HG03439 (cell line): ENCODE measurements at regions not wholly inside any gene's neighbourhood (a gene's known extent, or its start where the extent isn't known, plus 50 kb on each side); places are given as distances from the start of the nearest gene placed in this dataset.
"Not testable (repeated sequence)": the region's sequence is repeated elsewhere in the genome, so short reads cannot be mapped to it uniquely, and the experiment has no call there.

Experiments used
- ATAC-seq: cut with Tn5 transposase; IDR thresholded peaks from one replicate; pipeline ENCODE4 v1.9.1; 2021; ENCODE audit warnings: mild to moderate bottlenecking, moderate library complexity; ENCODE audit not compliant: unreplicated experiment

DNA sequence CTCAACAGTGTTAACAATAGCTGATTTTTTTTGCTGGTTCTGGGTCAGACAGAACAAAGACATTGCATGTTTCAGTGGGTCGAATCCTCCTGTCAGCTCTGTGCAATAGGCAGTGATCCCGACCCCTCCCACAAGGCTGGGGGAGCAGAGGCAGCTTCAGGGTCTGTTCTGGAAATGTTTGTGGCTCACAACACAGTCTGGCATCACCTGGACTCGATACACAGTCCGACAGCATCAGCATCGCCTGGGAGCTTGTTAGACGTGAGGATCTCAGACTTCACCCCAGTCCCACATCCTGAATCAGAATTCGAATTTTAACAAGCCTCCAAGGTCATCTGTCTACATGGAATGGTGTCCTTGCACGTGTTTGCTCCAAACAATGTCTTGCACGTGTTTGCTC lies 384.7 kb downstream of the IRX2 start:
- ATAC-seq: no peak

DNA sequence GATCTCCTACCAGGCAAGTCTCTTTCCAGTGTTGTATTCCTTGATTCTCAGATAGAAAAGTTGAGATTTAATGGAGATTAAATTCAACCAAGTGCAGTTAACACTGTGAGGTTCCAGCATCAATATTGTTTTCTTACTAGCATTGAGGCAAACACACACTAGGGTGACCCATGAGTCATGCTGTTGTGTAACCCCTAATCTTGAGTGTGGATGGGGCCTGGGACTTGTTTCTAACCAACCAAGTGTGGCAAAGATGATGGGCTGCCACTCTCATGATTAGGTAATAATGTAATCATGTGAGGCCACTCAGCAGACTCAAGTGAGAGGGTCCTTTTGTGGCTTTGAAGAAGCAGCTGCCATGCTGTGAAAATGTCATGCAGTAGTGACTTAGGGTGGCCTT lies 394.2 kb downstream of the IRX2 start:
- ATAC-seq: no peak

DNA sequence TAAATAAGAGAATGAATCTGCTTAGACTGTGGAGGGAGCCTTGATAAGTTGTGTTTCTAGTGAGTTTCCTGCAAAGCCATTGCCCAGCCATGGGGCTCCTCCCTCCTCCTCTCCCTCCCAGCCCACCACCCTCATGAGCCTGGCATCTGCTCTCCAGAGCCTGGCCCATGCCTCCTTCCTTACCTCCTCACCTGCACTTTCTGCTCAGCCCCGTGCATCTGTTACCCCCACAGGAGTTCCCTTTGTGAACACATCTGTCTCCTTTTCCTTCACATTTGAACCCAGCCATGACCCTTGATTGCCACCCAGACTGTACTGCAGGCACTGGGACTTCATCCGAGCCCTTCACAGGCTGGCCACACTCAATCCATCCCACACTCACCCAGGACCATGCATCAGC lies 395.6 kb downstream of the IRX2 start:
- no peak for ATAC-seq

DNA sequence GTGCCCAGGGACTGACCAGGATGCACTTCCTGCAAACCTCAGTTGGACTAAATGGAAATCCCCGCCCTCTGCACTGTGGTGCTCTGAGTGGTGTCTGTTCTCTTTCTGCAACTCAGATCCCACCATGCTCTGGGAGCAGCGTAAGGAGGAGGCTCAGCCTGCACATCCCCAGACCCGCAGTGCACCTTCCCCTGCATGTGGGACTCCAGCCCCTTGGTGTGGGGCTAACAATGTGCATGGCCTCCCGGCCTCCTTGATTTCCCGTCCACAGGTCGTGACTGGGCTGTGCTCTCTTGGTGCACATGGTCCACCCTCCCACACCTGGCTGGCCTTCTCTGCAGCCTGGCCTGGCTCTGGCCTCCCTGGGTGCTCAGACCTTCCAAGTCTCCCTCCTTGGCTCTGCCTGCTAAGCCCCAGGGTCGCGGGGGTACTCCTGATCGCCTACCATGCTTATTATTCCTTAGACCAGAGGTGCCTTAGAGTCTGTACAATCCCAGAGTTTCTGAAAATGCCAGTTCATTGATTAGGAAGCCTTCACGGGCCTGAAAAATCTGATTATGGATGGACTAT lies 397.5 kb downstream of the IRX2 start:
- no peak for ATAC-seq

DNA sequence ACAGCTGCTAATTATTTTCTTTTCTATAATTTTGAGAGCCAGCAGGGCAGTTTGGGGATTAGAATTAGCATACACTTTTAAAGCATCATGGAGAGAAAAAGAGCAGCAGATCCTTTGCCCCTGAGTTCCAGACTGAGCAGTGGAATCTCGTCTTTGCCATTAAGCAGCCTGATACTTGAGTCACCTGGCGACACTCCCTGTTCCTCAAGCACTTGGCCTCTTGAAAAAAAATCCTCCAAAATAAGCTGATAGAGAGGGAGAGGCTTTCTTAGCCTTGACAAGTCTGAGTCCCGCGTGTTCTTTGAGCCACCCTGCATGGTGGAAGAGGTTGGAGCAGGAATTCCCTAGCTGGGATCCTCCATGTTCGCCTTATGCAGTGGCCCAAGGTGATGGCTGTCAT lies 398.3 kb downstream of the IRX2 start:
- no peak for ATAC-seq

DNA sequence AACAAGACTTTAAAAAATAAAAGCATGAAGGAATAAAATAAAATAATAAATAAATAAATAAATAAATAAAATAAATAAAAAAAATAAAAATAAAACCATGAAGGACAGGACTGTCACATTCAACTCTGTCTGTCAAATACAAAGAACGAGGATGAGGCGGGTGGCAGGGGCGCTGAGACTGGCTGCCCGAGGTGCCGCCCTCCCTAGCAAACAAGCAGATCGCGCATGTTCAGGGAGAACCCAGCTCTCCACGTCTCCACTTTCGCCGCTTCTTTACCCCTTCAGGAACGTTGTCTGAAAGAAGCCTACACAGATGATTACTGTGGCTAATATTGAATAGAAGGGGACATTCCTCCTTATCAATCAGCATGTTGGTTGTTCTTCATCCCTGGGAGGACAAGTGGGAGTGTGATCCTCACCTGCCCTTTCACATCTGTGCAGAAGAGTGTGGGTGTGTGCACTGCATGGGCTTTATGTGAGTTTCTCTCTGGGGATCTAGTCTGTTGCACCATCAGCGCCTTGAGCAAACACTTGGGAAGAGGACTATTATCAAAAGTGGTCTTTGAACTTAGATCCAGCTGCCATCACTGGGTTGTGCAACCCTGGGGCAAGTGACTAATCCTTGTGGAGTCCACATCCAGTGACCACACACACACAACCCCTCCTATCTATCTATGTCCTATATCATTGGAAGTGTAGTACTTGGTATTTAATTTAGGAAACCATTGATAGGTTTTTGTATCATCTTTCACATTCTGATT lies 399.2 kb downstream of the IRX2 start:
- ATAC-seq: no peak

DNA sequence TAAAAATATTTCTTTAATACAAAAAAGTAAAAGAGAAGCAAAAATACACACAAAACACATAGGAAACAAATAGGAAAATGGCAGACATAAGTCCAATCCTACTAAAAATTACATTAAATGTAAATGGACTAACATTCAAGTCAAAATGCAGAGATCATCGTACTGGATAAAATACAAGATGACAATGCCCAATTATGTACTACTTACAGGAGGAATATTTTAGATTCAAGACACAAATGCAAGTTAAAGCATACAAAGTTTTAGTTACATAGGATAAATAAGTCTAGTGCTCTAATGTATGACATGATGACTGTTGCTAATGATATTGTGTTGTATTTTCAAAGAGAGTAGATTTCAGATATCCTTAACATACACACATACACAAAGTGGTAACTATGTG lies 401.7 kb downstream of the IRX2 start:
- ATAC-seq: not testable (repeated sequence)

DNA sequence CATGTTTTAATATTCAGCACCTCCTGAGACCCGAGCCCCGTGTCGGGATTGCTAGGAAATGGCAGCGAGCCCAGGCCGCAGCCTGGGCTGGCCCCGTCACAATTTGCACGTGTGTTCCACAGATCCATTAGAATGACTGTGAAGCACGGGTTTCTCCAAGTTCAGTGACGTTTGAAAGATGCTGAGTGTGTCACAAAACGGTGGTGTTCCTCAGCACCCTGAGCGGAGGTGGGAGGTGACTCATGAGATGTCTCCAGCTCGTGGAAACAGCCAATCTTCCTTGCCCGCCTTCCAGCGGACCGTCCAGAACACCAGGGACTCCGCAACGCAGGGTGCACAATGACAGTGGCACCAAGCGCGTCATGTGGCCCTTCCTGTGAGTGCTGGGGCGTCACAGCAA lies 412.8 kb downstream of the IRX2 start:
- no peak for ATAC-seq

DNA sequence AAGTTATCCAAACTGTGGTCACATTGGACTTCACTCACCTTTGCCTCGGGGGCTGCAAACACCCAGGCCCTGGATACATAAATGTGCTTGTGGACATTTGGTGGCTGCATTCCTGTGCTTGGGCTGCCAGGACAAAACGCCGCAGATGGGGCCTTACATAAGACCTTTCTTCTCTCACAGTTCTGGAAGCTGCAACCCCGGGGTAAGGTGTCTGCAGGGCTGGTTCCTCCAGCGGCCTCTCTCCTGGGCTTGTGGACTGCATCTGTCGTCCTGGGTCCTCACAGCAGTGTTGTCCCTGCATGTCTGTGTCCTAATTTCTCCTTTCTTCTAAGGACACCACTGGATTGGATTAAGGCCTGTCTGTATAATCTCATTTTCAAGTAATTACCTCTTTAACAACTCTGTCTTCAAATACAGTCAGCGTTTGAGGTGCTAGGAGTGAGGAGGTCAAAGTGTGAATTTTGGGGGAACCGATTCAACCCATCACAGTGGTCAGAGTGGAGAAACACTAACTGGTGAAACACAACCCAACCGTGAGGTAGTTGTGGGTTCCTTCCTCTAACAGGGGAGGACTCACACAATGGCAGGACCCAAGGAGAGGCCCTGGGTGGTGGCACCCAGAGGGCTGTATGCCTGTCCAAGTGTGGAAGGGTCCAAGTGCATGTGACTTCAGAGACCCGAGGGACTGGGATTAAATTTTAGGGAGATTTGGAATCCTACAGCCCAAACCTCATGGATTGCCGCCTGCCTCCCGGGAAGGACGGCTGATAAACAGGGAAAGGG lies 415.6 kb downstream of the IRX2 start:
- no peak for ATAC-seq

DNA sequence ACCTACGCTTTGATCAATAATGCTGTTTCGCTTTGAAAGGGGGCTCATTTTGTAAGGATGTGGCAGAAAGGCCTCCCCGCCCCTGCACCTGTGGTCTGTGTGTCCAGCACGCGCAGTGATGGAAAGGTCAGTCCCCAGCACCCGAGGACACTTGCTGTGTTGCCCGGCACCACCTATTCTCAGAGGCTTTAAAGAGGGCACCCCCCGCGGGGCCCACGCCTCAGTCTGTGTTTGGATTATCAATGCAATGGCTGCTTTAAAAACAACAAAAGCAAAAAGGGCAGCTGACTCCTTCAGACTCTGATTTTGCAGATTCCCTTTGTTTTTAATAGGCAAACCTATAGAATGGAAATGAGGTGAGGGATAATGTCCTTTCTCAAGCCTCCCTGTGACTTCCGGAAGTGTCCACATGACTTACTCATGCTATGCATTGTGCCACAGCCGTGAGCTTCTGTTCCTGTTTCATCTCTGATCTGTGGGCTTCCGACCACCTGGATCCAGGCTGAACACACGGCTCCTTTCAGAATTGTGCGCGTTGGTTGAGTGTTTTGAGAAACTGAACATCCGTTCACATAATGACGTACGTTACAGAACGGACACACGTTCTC lies 416.2 kb downstream of the IRX2 start:
- ATAC-seq: no peak

DNA sequence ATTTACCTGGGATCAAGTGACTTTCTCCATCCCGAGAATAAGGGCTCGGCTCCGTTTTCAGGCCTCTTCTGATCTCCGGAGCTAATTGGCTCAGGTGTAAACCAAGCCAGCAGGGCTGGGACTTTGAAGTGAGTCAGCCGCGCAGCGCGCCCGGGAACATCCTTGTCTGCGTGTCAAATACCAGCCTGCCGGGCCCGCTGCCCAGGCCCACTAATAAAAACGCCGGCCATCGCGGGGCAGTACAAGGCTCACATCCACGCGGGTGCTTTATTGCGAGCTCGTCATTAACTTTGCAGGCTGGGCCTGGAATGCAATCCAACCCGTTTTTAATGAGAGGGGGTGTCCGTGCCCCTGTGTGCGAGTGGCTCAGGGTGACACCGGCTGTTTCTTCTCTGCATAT lies 416.8 kb downstream of the IRX2 start:
- ATAC-seq: no peak

DNA sequence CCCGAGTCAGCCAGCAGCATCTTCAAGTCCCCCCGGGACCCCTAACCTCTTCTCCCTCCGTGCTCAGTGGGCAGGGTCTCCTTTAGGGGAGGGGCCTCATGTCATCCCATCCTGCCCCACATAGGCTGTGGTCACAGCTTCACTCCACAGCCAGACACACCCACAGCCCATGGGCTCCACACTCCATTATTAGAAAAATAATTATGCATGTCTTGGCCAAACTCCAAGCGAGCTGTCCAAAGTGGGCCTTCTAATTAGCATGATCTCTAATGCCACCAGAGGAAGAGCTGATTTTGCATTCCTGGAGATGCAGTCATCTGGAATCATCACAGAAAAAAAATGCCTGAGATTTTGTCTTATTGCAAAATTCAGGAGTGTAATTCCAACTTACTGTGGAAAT lies 418.2 kb downstream of the IRX2 start:
- ATAC-seq: no peak

DNA sequence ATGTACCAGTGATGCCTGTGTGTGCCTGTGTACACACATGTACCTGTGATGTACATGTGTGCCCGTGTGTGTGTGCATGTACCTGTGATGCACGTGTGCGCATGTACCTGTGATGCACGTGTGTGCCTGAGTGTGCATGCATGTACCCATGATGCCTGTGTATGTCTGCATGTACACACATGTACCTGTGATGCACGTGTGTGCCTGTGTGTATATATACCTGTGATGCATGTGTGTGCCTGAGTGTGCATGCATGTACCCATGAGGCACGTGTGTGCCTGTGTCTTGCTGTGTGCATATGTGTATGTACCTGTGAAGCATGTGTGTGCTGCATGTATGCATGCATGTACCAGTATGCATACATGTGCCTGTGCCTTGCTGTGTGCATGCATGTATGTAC lies 419.0 kb downstream of the IRX2 start:
- ATAC-seq: no peak

DNA sequence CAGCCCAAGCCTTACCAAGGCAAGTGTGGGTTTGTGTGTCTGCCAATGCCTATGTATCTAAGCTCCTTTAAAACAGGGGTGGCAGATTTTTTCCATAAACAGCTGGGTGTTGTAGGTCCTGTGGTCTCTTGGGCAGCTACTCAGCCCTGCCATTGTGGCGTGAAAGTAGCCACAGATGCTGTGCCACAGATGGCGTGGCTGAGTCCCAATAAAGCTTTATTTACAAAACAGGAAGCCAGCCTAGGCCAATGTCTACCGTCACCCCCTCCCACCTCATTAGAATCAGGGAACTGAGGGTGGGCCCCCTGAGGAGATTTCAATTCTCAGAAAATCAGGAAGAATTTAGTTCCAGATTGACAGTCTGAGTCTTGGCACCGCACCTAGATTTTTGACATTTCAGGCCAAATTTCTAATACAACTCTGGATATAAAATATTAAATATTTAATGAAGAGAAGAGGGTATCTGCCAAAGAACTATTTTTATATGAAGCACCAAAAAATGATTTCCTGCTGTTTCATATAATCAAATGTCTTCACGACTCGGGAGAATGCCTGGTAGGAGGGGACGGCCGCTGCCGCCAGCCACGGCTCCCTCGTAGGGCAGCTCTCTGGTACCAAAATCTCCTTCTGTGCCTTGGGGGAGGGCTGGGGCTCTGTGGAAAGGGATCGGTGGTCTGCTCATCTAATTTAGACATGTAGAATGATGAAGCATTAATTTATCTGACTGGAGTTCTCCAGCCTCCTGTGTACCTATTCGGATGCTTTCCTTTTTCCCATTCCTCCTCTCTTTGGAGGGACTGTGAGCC lies 420.9 kb downstream of the IRX2 start:
- no peak for ATAC-seq

DNA sequence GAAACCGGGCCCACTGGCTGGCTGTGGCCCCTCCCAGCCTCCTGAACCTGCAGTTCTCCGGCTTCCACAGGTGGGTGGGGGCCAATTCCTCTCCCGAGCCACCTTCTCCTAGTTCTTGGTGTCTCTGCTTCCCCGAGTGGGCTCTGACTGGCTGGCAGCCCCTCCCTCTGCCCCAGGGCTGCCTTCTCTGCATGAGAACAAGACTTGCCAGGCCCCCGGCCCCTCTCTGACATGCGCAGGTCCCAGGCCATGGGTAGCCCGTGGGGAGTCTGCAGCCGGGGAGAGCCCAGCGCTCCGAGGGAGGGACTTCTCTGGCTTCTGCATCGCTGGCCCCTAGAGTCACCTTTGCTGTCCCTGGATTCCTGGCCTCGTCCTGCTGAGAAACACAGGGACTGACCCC lies 421.7 kb downstream of the IRX2 start:
- ATAC-seq: no peak

DNA sequence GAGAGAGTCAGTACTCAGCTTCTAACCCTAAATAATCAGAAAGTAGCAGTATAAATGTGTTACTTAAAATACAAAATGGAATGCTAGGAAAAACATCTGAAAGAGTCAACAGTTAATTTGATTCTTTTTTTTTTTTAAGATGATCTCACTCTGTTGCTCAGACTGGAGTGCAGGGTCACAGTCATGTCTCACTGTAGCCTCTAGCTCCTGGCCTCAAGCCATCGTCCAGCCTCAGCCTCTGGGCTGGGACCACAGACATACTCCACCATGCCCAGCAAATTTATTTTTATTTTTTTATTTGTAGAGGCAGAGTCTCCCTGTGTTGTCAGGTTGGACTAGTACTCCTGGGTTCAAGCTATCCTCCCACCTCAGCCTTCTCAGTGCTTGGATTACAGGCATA lies 424.9 kb downstream of the IRX2 start:
- no peak for ATAC-seq

DNA sequence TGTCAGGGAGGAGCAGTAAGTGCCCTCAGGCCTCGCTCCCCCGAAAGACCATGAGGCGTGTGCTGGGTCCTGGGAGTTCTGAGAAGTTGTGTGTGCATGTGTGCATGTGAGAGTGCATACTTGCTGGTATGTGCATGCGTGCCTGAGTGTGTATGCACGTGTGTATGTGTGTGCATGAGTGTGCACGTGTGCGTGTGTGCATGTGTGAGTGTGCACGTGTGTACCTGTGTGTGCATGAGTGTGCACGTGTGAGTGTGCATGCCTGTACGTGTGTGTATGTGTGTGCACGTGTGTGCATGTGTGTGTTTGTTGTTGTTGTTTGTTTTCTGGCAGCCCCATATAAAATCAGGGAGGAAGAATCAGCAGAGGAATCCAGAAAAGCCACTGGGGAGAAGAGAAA lies 426.7 kb downstream of the IRX2 start:
- no peak for ATAC-seq

DNA sequence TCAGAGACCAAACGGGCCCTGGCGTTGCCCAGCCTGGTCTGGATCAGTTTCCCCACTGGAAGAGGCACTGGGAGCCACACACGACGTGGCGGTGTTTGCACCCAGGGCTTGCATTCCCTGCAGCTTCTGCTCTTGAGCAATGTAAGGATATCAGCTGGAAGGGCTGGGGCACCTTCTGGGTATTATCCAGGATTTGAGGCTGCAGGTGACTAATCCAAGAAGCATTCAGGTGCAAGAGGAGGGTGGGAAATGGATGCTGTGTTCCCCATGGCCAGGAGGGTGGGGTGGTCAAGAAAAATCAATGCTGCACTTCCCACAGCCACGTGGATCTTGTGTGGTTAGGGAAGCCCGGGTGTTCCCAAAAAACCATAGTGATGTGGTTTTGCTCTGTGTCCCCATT lies 430.9 kb downstream of the IRX2 start:
- no peak for ATAC-seq

DNA sequence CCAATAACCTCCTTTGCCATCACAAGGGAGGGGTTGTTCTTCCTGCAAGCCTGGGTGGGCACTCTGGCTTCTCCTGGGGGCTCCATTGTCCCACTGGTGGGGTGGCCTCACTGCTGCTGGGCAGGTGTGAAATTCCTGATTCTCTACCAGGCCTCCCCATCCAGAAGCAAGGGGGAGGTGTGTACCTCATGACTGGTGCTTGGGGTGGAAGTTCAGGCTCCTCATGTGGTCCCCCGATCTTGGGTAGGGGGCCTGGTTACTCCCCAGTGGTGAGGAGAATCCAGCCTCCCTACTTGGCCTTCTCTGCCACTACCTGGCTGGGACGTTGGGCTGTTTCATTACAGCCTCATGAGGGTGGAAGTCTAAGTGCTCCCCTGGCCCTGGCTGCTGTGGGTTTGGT lies 433.9 kb downstream of the IRX2 start:
- no peak for ATAC-seq

DNA sequence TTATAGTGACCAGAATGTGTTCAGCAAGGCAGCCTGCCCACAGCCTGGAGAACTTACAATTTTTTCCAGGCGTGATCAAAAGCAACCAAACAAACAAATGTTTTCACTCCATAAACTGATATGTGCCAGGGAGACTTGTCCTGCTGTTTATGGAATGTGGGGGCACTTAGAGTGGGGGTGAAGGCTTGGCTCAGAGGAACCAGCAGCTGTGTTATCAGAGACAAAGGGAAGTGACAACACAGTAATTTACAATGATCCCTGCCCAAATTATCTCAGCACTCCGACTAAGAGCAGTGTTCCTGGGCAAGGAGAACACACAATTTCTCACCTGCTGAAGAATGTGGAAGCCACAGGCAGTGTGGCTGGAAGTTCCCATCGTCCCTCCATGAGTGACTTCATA lies 429.1 kb upstream of the IRX4 start:
- no peak for ATAC-seq

DNA sequence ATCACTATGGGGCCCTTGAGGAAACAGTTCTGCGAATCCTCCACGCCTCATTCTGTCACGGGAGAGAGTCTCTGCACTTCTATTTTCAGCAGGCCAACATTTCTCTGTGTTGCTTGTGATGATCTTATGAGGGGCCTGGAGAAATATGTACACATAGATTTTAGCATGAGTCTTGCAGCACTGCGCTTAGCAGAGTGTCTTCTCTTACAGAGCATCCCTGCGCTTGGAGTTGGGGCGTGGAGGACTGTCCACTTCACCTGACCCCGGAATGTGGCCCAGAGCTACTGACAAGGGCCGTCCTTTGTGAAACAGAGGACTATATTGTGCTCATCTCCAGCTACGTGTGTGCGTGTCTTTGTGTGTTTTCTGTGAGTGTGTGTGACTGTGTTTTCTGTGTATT lies 428.2 kb upstream of the IRX4 start:
- ATAC-seq: no peak
